HG03066 (cell line): ENCODE measurements at regions not wholly inside any gene's neighbourhood (a gene's known extent, or its start where the extent isn't known, plus 50 kb on each side); places are given as distances from the start of the nearest gene placed in this dataset.
"Not testable (repeated sequence)": the region's sequence is repeated elsewhere in the genome, so short reads cannot be mapped to it uniquely, and the experiment has no call there.

Source experiments
- ATAC-seq: cut with Tn5 transposase; IDR thresholded peaks from one replicate; pipeline ENCODE4 v1.9.1; 2021; ENCODE audit warnings: low read depth; ENCODE audit not compliant: unreplicated experiment

GRCh38 chr6:21282360-21282759, 311.2 kb upstream of the SOX4 start:
- not testable (repeated sequence) for ATAC-seq

DNA sequence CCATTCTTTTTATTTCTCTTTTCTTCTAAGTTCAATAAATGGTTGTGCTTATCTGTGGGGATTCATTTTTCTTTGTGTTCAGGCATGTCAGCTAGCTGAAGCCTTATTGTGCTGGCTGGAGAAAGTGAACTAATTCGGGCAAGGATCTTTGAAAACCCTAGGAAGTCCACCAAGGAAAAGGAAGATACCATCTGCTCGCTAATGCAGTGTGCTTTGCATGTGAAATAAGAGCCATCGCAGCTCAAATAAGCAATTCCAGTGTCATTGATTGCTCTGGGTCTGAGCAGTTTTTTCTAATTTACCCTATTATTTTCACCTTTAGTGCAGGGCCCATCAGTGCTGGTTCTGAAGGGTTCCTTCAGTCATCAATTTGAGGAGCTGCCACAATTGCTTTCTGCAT, 309.4 kb upstream of the SOX4 start:
- ATAC-seq: no peak

DNA sequence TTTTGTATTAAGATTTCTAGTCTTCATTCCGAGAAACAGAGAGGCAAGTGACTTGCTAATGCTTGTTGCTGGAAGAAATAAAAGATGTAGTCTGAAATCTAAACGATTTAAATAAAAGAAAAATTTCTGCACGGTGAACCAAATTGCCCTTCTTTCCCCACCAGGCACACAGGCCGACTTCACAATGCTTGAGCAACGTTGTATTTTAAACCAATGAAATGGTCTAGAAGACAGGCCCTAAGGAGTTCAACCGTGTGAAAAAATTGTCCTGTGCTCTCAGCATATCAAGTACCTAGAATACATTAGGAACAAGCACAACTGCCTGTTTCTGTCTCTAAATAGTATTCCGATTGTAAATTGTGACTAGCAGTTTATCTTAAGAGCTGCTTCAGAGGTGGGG, 308.8 kb upstream of the SOX4 start:
- ATAC-seq: no peak

DNA sequence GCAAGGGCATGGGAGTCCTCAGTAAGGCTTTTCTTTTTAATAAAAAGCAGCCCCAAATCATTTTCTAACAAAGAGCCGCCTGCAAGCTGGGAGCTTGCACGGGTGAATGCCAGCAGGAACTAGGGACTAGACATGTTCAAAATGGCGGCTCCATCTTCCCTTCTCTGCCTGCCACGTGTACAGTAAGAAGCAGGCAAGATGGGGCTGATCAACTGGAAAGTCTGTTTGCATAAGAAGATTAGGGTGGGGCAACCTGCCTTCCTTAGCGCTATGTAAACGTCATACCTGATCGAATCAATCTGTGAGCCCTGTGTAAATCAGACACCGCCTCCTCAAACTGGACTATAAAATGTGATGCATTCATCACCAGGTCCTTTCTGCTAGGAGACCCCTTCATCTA, 299.4 kb upstream of the SOX4 start:
- ATAC-seq: no peak

DNA sequence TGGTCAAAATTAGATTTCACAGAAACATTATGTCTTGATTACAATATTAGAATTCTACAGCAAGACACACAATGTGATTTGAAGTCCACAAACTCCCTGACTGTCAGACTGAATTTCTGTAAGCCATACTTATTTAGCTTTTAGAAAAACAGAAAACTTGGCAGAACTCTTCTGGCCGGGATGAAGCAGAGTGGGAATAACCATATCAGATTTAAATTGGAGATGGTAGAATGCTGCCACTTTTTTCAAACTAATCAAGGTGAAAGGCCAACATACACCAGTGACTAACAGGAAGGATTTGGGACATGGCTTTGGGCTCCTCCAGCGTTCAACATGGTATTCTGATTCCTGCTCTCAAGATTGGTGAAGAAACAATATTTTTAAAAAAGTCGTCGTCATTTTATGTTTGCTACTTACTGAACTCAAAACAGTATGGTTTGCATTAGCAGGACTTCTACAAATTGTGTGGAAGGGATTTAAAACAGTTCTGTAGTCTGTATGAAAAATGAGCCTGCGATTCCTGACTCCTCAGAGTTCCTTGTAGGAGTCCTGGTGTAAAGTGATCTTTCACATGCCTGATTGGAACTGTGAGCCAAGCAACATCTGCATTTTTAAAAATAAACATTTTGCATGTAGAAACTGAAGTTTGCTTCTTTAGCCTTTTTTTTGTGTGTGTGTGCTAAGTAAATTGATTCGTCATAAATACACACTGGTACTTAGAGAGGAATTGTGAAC, 297.9 kb upstream of the SOX4 start:
- ATAC-seq: no peak

GRCh38 chr6:21297665-21298064, 295.9 kb upstream of the SOX4 start:
- no peak for ATAC-seq

DNA sequence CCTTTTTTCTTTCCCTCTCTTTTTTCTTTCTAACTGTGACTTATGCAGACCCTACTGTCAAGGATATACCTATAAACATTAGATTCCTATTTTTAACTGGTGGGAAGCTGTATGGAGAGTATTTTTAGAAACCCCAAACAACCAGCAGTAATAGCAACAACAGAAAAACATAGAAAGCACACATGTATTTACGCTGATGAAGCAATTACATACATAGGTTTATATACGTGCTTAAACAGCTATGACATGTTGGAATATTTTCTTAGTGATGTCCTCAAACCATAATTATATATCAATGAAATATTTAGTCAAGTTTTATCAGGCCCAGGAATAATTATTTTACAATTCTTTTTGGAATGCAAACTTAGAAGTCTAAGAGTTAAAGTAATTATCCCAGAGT, 294.3 kb upstream of the SOX4 start:
- ATAC-seq: no peak

- no peak for ATAC-seq
Observed at GRCh38 chr6:21300439-21300838, 293.1 kb upstream of the SOX4 start.

GRCh38 chr6:21305893-21306332, 287.6 kb upstream of the SOX4 start:
- no peak for ATAC-seq

GRCh38 chr6:21306546-21306945, 287.0 kb upstream of the SOX4 start:
- ATAC-seq: no peak

GRCh38 chr6:21309807-21310221, 283.7 kb upstream of the SOX4 start:
- no peak for ATAC-seq

GRCh38 chr6:21310568-21311140, 282.9 kb upstream of the SOX4 start:
- ATAC-seq: no peak

- ATAC-seq: no peak
Observed at GRCh38 chr6:21312118-21312517, 281.4 kb upstream of the SOX4 start.

DNA sequence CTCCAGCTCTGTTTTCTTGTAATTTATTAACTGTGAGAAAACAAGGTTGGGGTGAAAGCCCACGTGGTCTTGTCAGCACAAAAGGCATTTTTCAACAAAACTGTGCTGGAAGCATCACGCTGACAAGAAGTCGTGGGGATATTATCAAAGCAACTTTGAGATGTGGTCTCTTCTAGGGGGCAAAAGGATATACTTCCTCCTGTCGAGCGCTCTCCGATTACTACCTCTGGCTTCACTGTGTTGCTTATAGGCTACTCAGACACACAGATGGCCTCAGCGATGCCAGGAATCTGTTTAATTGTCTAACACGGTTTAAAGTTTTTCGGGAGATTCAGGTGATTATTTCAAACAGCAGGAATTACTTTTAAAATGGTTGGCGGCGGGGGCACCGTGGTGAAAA, 275.9 kb upstream of the SOX4 start:
- no peak for ATAC-seq

DNA sequence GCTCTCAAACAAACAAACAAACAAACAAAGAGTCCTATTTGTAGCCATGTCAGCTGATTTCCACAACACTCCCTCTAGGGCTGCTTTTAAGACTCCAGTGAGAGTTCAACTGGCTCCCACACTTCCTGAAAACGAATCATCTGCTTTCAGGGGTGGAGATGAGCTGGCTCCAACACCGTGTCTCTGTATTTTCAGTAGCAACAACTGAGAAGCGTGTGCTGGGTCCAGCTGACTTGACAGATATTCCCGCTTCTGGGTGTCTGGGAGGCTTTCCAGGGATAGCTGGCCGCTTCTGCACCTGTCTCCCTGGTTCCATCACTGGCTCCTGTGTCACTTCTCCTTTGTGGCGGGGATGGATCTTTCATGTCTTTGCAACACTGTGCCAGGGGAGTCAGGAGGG, 272.5 kb upstream of the SOX4 start:
- no peak for ATAC-seq

DNA sequence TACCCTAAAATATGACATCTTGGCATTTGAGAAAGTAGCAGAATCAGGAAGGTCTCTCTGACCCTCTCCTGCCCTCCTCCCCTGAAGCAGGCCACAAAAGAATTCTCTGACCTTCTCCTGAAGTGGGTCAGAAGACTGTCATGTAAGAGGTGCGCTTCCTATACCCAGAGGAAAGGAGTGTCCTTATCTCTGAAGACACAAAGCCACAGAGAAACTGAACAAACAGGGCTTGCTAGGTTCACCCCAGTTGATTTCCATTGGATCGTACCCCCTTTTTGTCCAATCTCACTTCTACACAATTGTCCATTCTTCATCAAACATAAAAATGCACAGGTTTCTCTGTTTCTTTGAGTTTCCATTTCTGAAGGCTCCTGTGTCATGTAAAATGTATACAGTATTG, 272.0 kb upstream of the SOX4 start:
- ATAC-seq: no peak

DNA sequence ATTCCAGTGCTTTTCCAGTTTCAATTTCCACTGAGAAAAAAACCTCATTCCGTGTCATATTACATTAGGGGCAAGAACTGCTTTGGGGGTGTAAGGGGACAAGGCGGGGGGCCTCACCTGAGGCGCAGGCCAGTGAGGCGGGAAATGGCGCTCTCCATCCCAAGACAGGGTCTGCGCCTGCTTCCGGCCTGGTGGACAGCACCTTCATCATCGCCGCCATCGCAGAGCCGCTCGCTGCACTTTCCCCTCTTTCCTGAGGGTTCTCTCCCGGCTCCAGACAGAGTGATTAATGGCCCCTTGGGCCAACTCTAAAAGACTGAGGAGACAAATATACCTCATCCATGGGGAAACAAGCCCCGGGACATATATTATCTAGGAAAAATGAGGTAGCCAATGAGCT, 270.0 kb upstream of the SOX4 start:
- no peak for ATAC-seq

- ATAC-seq: no peak
Observed at GRCh38 chr6:21325201-21325856, 268.2 kb upstream of the SOX4 start.

- ATAC-seq: no peak
Observed at GRCh38 chr6:21327326-21328112, 266.0 kb upstream of the SOX4 start.

DNA sequence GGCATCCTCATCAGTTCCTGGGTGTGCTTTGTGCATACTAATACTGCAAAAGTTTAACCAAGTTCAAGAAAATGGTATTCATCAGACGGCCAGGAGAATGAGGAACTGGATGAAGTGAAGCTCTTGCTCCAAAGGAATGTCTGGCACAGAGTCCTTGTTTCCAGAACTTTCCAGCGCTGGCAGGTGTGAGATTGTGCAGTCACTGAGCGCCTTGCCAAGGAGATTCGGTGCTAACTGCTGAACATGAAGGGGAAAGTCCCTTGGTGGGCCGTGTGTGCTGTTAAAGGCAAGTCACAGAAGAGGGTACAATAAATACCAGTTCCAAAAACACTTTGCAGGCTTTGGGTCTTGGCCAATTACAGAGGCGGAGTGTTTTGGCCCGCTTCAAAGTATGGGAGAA, 262.3 kb upstream of the SOX4 start:
- ATAC-seq: no peak

- no peak for ATAC-seq
Observed at GRCh38 chr6:21332077-21332476, 261.5 kb upstream of the SOX4 start.
